GM19043 (cell line): ENCODE measurements at regions not wholly inside any gene's neighbourhood (a gene's known extent, or its start where the extent isn't known, plus 50 kb on each side); places are given as distances from the start of the nearest gene placed in this dataset.

ENCODE experiments used
- ATAC-seq: cut with Tn5 transposase; IDR thresholded peaks from one replicate; pipeline ENCODE4 v1.9.1; 2021; ENCODE audit warnings: low read depth; ENCODE audit not compliant: unreplicated experiment

GRCh38 chr4:137601934-137602333 is 69.6 kb upstream of the PCDH18 start:
- ATAC-seq: no peak

GRCh38 chr4:137599734-137600133 is 67.4 kb upstream of the PCDH18 start:
- ATAC-seq: no peak

GRCh38 chr4:137597752-137598430 is 65.6 kb upstream of the PCDH18 start:
- ATAC-seq: no peak

GRCh38 chr4:137587796-137588195 is 55.5 kb upstream of the PCDH18 start:
- ATAC-seq: no peak

- no peak for ATAC-seq
Observed at GRCh38 chr4:137583671-137584070, 51.4 kb upstream of the PCDH18 start.
